ENCODE measurements at regions not wholly inside any gene's neighbourhood (a gene's known extent, or its start where the extent isn't known, plus 50 kb on each side); places are given as distances from the start of the nearest gene placed in this dataset.

DNA sequence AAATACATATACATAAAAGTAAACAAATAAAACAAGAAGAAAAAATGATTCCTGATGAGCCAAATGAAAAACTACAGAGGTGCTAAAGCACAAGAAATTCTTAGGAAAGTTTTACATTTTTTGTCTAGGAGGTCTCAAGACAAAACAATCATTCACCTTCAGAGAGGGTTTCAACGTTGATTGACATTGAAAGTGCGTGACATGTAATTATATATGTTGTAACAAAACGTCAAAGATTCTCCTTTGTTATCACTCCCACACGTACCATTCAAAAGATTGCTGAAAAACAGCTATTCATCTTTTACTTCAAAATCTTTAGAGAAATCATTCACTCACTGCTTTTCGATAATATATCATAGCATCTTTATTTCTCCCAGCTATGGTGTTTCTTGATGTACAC is 375.9 kb downstream of the NEBL start:
- Histone ChIP-seq H3K4me1 (ENCODE audit: control insufficient read depth in 5 of 5, insufficient read depth in 5 of 5, low read length in 5 of 5) (no peaks in the 10 kb centered on the region), H3K27me3 (ENCODE audit: control insufficient read depth in 3 of 3, insufficient read depth in 3 of 3, low read length in 2 of 3) (no peaks in the 10 kb centered on the region), H3K9ac (ENCODE audit: insufficient read depth in 1 of 2, low read length in 2 of 2) (no peak overlapping the region), H3K27ac (ENCODE audit: low read depth in 1 of 2, low read length in 1 of 2) (no peak overlapping the region), H3K9me3 (ENCODE audit: control insufficient read depth in 4 of 4, insufficient read depth in 3 of 4, low read length in 3 of 4) (no peaks in the 10 kb centered on the region), H3K36me3 (ENCODE audit: control insufficient read depth in 4 of 4, insufficient read depth in 4 of 4, low read length in 4 of 4) (no peaks in the 10 kb centered on the region), H3K4me3 (no peak overlapping the region)
- 88 to 96% methylated on average over 5 of the region's 5 CpGs for WGBS, 2 donors
- TF ChIP-seq, protein P1, sequence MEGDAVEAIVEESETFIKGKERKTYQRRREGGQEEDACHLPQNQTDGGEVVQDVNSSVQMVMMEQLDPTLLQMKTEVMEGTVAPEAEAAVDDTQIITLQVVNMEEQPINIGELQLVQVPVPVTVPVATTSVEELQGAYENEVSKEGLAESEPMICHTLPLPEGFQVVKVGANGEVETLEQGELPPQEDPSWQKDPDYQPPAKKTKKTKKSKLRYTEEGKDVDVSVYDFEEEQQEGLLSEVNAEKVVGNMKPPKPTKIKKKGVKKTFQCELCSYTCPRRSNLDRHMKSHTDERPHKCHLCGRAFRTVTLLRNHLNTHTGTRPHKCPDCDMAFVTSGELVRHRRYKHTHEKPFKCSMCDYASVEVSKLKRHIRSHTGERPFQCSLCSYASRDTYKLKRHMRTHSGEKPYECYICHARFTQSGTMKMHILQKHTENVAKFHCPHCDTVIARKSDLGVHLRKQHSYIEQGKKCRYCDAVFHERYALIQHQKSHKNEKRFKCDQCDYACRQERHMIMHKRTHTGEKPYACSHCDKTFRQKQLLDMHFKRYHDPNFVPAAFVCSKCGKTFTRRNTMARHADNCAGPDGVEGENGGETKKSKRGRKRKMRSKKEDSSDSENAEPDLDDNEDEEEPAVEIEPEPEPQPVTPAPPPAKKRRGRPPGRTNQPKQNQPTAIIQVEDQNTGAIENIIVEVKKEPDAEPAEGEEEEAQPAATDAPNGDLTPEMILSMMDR (IDR thresholded peaks at IDR 0.05; ENCODE audit: control extremely low read depth, extremely low read depth), result no peak
- ATAC-seq (ENCODE audit: insufficient read depth, low FRiP score) (no peak), DNase-seq (no peak)

DNA sequence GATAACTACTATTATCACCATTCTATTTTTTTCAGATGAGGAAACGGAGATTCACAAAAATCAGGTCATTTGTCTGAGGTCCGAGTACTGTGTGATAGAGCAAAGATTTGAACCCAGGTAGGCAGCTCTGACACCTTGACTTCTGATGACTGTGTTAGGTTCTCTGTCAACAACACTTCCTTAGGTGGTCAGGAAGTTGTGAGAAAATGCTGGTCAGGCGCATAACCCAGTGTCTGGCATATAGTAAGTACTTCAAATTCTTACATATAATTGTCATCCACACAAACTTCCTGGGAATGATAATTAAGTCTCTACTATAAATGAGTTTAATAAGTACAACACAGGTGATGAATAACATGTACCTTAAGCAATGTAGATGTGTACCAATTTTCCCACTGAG is 381.5 kb downstream of the NEBL start:
- 89 to 91% methylated on average over 3 of the region's 3 CpGs for WGBS, 2 donors
- no peak overlapping the region for H3K27ac ChIP-seq (ENCODE audit: low read depth in 1 of 2, low read length in 1 of 2)
- ATAC-seq (ENCODE audit: insufficient read depth, low FRiP score), result no peak
- H3K4me3 ChIP-seq, result no peak overlapping the region
- TF ChIP-seq, protein P1 (IDR thresholded peaks at IDR 0.05; ENCODE audit: control extremely low read depth, extremely low read depth), result no peak
- H3K27me3 ChIP-seq (ENCODE audit: control insufficient read depth in 3 of 3, insufficient read depth in 3 of 3, low read length in 2 of 3), result no peaks in the 10 kb centered on the region
- H3K9ac ChIP-seq (ENCODE audit: insufficient read depth in 1 of 2, low read length in 2 of 2), result no peak overlapping the region
- no peak for DNase-seq
- H3K4me1 ChIP-seq (ENCODE audit: control insufficient read depth in 5 of 5, insufficient read depth in 5 of 5, low read length in 5 of 5), result no peaks in the 10 kb centered on the region
- no peaks in the 10 kb centered on the region for H3K9me3 ChIP-seq (ENCODE audit: control insufficient read depth in 4 of 4, insufficient read depth in 3 of 4, low read length in 3 of 4)
- H3K36me3 ChIP-seq (ENCODE audit: control insufficient read depth in 4 of 4, insufficient read depth in 4 of 4, low read length in 4 of 4), result no peaks in the 10 kb centered on the region

DNA sequence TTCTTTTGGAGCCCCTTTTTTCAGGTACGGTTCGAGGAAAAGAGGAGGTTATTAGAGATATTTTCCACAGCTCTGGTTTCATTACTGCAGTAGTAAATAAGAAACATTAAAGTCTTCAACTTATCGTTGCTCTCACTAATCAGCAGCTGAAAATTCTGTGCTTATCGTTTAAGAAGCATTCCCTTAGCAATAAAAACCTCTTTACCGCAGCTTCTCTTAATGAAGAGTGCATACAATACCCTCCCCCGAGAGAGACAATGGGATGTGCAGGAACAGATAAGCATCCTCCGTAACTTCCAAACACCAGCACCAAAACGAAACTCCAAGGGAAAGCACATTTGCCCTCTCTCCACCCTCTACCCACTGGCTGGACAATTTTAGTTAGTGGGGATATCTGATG is 384.5 kb downstream of the NEBL start:
- Histone ChIP-seq H3K4me3 (no peak overlapping the region), H3K9me3 (ENCODE audit: control insufficient read depth in 4 of 4, insufficient read depth in 3 of 4, low read length in 3 of 4) (no peaks in the 10 kb centered on the region), H3K36me3 (ENCODE audit: control insufficient read depth in 4 of 4, insufficient read depth in 4 of 4, low read length in 4 of 4) (no peaks in the 10 kb centered on the region), H3K4me1 (ENCODE audit: control insufficient read depth in 5 of 5, insufficient read depth in 5 of 5, low read length in 5 of 5) (no peaks in the 10 kb centered on the region), H3K9ac (ENCODE audit: insufficient read depth in 1 of 2, low read length in 2 of 2) (no peak overlapping the region), H3K27ac (ENCODE audit: low read depth in 1 of 2, low read length in 1 of 2) (no peak overlapping the region), H3K27me3 (ENCODE audit: control insufficient read depth in 3 of 3, insufficient read depth in 3 of 3, low read length in 2 of 3) (no peaks in the 10 kb centered on the region)
- TF ChIP-seq, protein P1 (IDR thresholded peaks at IDR 0.05; ENCODE audit: control extremely low read depth, extremely low read depth), result no peak
- no peak for DNase-seq
- no peak for ATAC-seq (ENCODE audit: insufficient read depth, low FRiP score)
- WGBS, 2 donors, result 71 to 86% methylated on average over 8 of the region's 8 CpGs

DNA sequence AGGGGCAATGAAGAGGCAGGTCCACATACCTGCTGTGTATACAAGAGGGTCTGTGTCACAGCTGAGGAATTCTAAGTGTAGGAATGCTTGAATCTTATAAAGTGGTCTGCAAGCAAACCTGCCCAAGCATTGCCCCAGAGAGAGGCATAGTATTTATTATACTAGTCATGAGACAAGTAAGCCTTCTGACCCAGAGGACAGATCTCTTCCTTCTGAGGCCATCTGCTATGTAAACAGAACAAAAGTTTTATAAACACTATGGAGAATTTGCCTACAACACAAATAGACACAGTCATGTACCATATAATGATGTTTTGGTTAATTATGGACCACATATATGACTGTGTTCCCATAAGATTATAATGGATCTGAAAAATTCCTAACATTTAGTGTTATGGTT is 388.2 kb downstream of the NEBL start:
- Histone ChIP-seq H3K9me3 (ENCODE audit: control insufficient read depth in 4 of 4, insufficient read depth in 3 of 4, low read length in 3 of 4) (no peaks in the 10 kb centered on the region), H3K4me3 (no peak overlapping the region), H3K4me1 (ENCODE audit: control insufficient read depth in 5 of 5, insufficient read depth in 5 of 5, low read length in 5 of 5) (no peaks in the 10 kb centered on the region), H3K27me3 (ENCODE audit: control insufficient read depth in 3 of 3, insufficient read depth in 3 of 3, low read length in 2 of 3) (no peaks in the 10 kb centered on the region), H3K27ac (ENCODE audit: low read depth in 1 of 2, low read length in 1 of 2) (no peak overlapping the region), H3K9ac (ENCODE audit: insufficient read depth in 1 of 2, low read length in 2 of 2) (no peak overlapping the region), H3K36me3 (ENCODE audit: control insufficient read depth in 4 of 4, insufficient read depth in 4 of 4, low read length in 4 of 4) (no peaks in the 10 kb centered on the region)
- TF ChIP-seq, protein P1 (IDR thresholded peaks at IDR 0.05; ENCODE audit: control extremely low read depth, extremely low read depth), result no peak
- ATAC-seq (ENCODE audit: insufficient read depth, low FRiP score), result no peak
- DNase-seq, result no peak
